Trophoblast cell (in vitro differentiated cells and primary cell): ENCODE measurements at regions not wholly inside any gene's neighbourhood (a gene's known extent, or its start where the extent isn't known, plus 50 kb on each side); places are given as distances from the start of the nearest gene placed in this dataset.

Experiments
- DNase-seq, 2 donors: peaks; one replicate each; pipeline ENCODE4 v3.0.0-alpha.2; 2016
- H2AFZ ChIP-seq: 2 replicates; pipeline ENCODE4 v1.6.1; 2013; ENCODE audit warnings: low read length, moderate library complexity, mild to moderate bottlenecking; ENCODE audit not compliant: insufficient read depth, poor library complexity
- H2AK5ac ChIP-seq: 2 replicates; pipeline ENCODE4 v1.6.1; 2013; ENCODE audit warnings: mild to moderate bottlenecking, low read length
- H2BK120ac ChIP-seq: 2 replicates; pipeline ENCODE4 v1.6.1; 2013; ENCODE audit warnings: low read length, mild to moderate bottlenecking, moderate library complexity; ENCODE audit not compliant: insufficient read depth, poor library complexity
- H2BK12ac ChIP-seq: 2 replicates; pipeline ENCODE4 v1.6.1; 2013; ENCODE audit warnings: mild to moderate bottlenecking, low read length, moderate library complexity
- H2BK5ac ChIP-seq: 2 replicates; pipeline ENCODE4 v1.6.1; 2013; ENCODE audit warnings: low read length, low read depth, moderate library complexity, mild to moderate bottlenecking; ENCODE audit not compliant: poor library complexity
- H3K14ac ChIP-seq: 2 replicates; pipeline ENCODE4 v1.6.1; 2013; ENCODE audit warnings: mild to moderate bottlenecking, low read length
- H3K18ac ChIP-seq: 2 replicates; pipeline ENCODE4 v1.6.1; 2013; ENCODE audit warnings: mild to moderate bottlenecking, low read length
- H3K23ac ChIP-seq: 2 replicates; pipeline ENCODE4 v1.6.1; 2013; ENCODE audit warnings: low read length
- H3K27ac ChIP-seq: 2 replicates; pipeline ENCODE4 v1.5.1; 2013; ENCODE audit warnings: low read depth, mild to moderate bottlenecking, inconsistent platforms, low read length, moderate library complexity
- H3K27me3 ChIP-seq: 2 replicates; pipeline ENCODE4 v1.6.1; 2013; ENCODE audit warnings: inconsistent platforms, mild to moderate bottlenecking, low read length, moderate library complexity; ENCODE audit not compliant: insufficient read depth
- H3K36me3 ChIP-seq, 2 experiments: 1 replicate in 1 of 2; 2 replicates in 1 of 2; pipeline ENCODE4 v1.6.1; 2013; ENCODE audit warnings: low read length in 2 of 2, mild to moderate bottlenecking in 2 of 2, moderate library complexity in 1 of 2; ENCODE audit not compliant: insufficient read depth in 2 of 2, control insufficient read depth in 1 of 2
- H3K4ac ChIP-seq: 2 replicates; pipeline ENCODE4 v1.6.1; 2013; ENCODE audit warnings: low read depth, mild to moderate bottlenecking, low read length, moderate library complexity
- H3K4me1 ChIP-seq, 2 experiments: 1 replicate in 1 of 2; 2 replicates in 1 of 2; pipeline ENCODE4 v1.6.1; 2013; ENCODE audit warnings: low read length in 2 of 2, mild to moderate bottlenecking in 2 of 2, moderate library complexity in 1 of 2; ENCODE audit not compliant: insufficient read depth in 2 of 2, control insufficient read depth in 1 of 2
- H3K4me2 ChIP-seq: 2 replicates; pipeline ENCODE4 v1.6.1; 2013; ENCODE audit warnings: inconsistent platforms, mild to moderate bottlenecking, low read length, moderate library complexity
- H3K4me3 ChIP-seq: 2 replicates; pipeline ENCODE4 v1.5.1; 2013; ENCODE audit warnings: mild to moderate bottlenecking, low read depth, low read length, inconsistent platforms
- H3K79me1 ChIP-seq: one replicate; pipeline ENCODE4 v1.6.1; 2013; ENCODE audit warnings: low read length
- H3K79me2 ChIP-seq: 2 replicates; pipeline ENCODE4 v1.6.1; 2013; ENCODE audit warnings: low read length, mild to moderate bottlenecking; ENCODE audit not compliant: control insufficient read depth, insufficient read depth, poor library complexity
- H3K9ac ChIP-seq: 2 replicates; pipeline ENCODE4 v1.6.1; 2013; ENCODE audit warnings: mild to moderate bottlenecking, low read length
- H3K9me3 ChIP-seq: 2 replicates; pipeline ENCODE4 v1.6.1; 2013; ENCODE audit warnings: low read depth, mild to moderate bottlenecking, control low read depth, inconsistent platforms, low read length; ENCODE audit not compliant: insufficient read depth
- H4K12ac ChIP-seq: 2 replicates; pipeline ENCODE4 v1.6.1; 2013; ENCODE audit warnings: low read depth, mild to moderate bottlenecking, low read length, moderate library complexity
- H4K8ac ChIP-seq: 2 replicates; pipeline ENCODE4 v1.6.1; 2013; ENCODE audit warnings: low read depth, mild to moderate bottlenecking, low read length, moderate library complexity
- H4K91ac ChIP-seq: one replicate; pipeline ENCODE4 v1.6.1; 2013; ENCODE audit warnings: low read depth, mild to moderate bottlenecking, low read length, moderate library complexity
- WGBS: extraction: QIAGEN DNeasy Blood & Tissue Kit; methylation state at CpG from one replicate; pipeline ENCODE4 v1.1.7; 2013; ENCODE audit warnings: missing lambda C conversion rate; ENCODE audit not compliant: insufficient read length, insufficient coverage; ENCODE audit errors: extremely low coverage; 5-methylcytosine and 5-hydroxymethylcytosine counted together

- Histone ChIP-seq H2BK12ac (no peak overlapping the region), H3K79me2 (no peaks in the 10 kb centered on the region), H2AFZ (no peak overlapping the region), H3K27ac (no peak overlapping the region), H2BK120ac (no peak overlapping the region), H3K9ac (no peak overlapping the region), H2AK5ac (no peak overlapping the region), H3K36me3 (no peaks in the 10 kb centered on the region), H3K4me2 (no peak overlapping the region), H3K4ac (no peak overlapping the region), H3K79me1 (no peaks in the 10 kb centered on the region), H4K8ac (no peak overlapping the region), H3K23ac (no peak overlapping the region), H3K4me3 (no peak overlapping the region), H2BK5ac (no peak overlapping the region), H3K18ac (no peak overlapping the region), H4K12ac (no peak overlapping the region), H3K4me1 (no peaks in the 10 kb centered on the region), H3K14ac (no peak overlapping the region), H3K27me3 (no peaks in the 10 kb centered on the region), H4K91ac (no peak overlapping the region), H3K9me3 (peaks cover 10% of the 10 kb centered on the region)
- DNase-seq = no peak
Observed at GRCh38 chr5:155353231-155353630, 339.7 kb downstream of the KIF4B start.

- Histone ChIP-seq H3K79me2 (no peaks in the 10 kb centered on the region), H3K4me2 (no peak overlapping the region), H3K36me3 (no peaks in the 10 kb centered on the region), H2AK5ac (no peak overlapping the region), H2BK12ac (no peak overlapping the region), H3K27me3 (no peaks in the 10 kb centered on the region), H4K91ac (no peak overlapping the region), H2BK5ac (no peak overlapping the region), H3K23ac (no peak overlapping the region), H3K9me3 (no peaks in the 10 kb centered on the region), H4K8ac (no peak overlapping the region), H3K4me1 (no peaks in the 10 kb centered on the region), H3K4me3 (no peak overlapping the region), H3K79me1 (no peaks in the 10 kb centered on the region), H3K18ac (no peak overlapping the region), H3K9ac (no peak overlapping the region), H3K14ac (no peak overlapping the region), H3K27ac (no peak overlapping the region), H2BK120ac (no peak overlapping the region), H2AFZ (no peak overlapping the region), H4K12ac (no peak overlapping the region), H3K4ac (no peak overlapping the region)
- no CpG with 5 or more reads among the region's 4 CpGs for WGBS
- DNase-seq = no peak
Observed at GRCh38 chr5:155366096-155366495, 352.5 kb downstream of the KIF4B start.

- H3K4me3 ChIP-seq = no peak overlapping the region
- no peaks in the 10 kb centered on the region for H3K79me1 ChIP-seq
- H3K27me3 ChIP-seq = no peaks in the 10 kb centered on the region
- no peak overlapping the region for H3K9ac ChIP-seq
- H4K8ac ChIP-seq = no peak overlapping the region
- H3K4me1 ChIP-seq = no peaks in the 10 kb centered on the region
- no peak overlapping the region for H2AFZ ChIP-seq
- WGBS = no CpG with 5 or more reads among the region's 4 CpGs
- H3K79me2 ChIP-seq = no peaks in the 10 kb centered on the region
- no peak overlapping the region for H2BK5ac ChIP-seq
- no peak overlapping the region for H3K4me2 ChIP-seq
- no peak overlapping the region for H2BK12ac ChIP-seq
- H3K18ac ChIP-seq = no peak overlapping the region
- no peaks in the 10 kb centered on the region for H3K9me3 ChIP-seq
- H3K4ac ChIP-seq = no peak overlapping the region
- no peak overlapping the region for H2AK5ac ChIP-seq
- H3K36me3 ChIP-seq = no peaks in the 10 kb centered on the region
- no peak for DNase-seq
- H4K12ac ChIP-seq = no peak overlapping the region
- no peak overlapping the region for H3K23ac ChIP-seq
- no peak overlapping the region for H3K27ac ChIP-seq
- H4K91ac ChIP-seq = no peak overlapping the region
- no peak overlapping the region for H3K14ac ChIP-seq
- no peak overlapping the region for H2BK120ac ChIP-seq
Observed at GRCh38 chr5:155367841-155368240, 354.3 kb downstream of the KIF4B start.

GRCh38 chr5:155368490-155368889 lies 354.9 kb downstream of the KIF4B start:
- Histone ChIP-seq H3K14ac (no peak overlapping the region), H2AFZ (no peak overlapping the region), H4K8ac (no peak overlapping the region), H2BK12ac (no peak overlapping the region), H3K36me3 (no peaks in the 10 kb centered on the region), H3K4me2 (no peak overlapping the region), H3K9me3 (no peaks in the 10 kb centered on the region), H3K18ac (no peak overlapping the region), H3K27me3 (no peaks in the 10 kb centered on the region), H3K27ac (no peak overlapping the region), H4K91ac (no peak overlapping the region), H3K9ac (no peak overlapping the region), H4K12ac (no peak overlapping the region), H2AK5ac (no peak overlapping the region), H3K4ac (no peak overlapping the region), H2BK120ac (no peak overlapping the region), H2BK5ac (no peak overlapping the region), H3K79me2 (no peaks in the 10 kb centered on the region), H3K4me1 (no peaks in the 10 kb centered on the region), H3K23ac (peak overlapping the region; percentile 66), H3K79me1 (no peaks in the 10 kb centered on the region), H3K4me3 (no peak overlapping the region)
- no CpG with 5 or more reads among the region's 1 CpG for WGBS
- no peak for DNase-seq
